OCI-LY3 (cell line): ENCODE measurements at regions not wholly inside any gene's neighbourhood (a gene's known extent, or its start where the extent isn't known, plus 50 kb on each side); places are given as distances from the start of the nearest gene placed in this dataset.

Experiments
- H2AFZ ChIP-seq: fragments of 200-600, 300-600 bp; shearing (Covaris generic); 2 replicates; pipeline ENCODE4 v1.6.0; 2014; ENCODE audit warnings: antibody characterized with exemption, low read depth, low read length
- H3K27ac ChIP-seq: fragments of 200-600, 300-600 bp; sonication (generic); 2 replicates; pipeline ENCODE4 v1.5.1; 2014; ENCODE audit warnings: mild to moderate bottlenecking, low read length, moderate library complexity, mixed read lengths
- H3K27me3 ChIP-seq: fragments of 200-600, 300-600 bp; sonication (generic); 2 replicates; pipeline ENCODE4 v1.6.1; 2014; ENCODE audit warnings: low read depth, low read length, mixed read lengths
- H3K36me3 ChIP-seq: fragments of 200-600, 300-600 bp; sonication (generic); replicated peaks from 2 replicates; pipeline ENCODE3; 2014; ENCODE audit warnings: low read depth, low read length, mixed read lengths
- H3K4me1 ChIP-seq: fragments of 300-600, 200-600 bp; sonication (generic); 2 replicates; pipeline ENCODE4 v1.6.1; 2014; ENCODE audit warnings: low read length, mixed read lengths
- H3K4me2 ChIP-seq: fragments of 200-600, 300-600 bp; sonication (generic); 2 replicates; pipeline ENCODE4 v1.6.1; 2014; ENCODE audit warnings: low read length, mixed read lengths
- H3K4me3 ChIP-seq: fragments of 300-600, 200-600 bp; sonication (generic); 2 replicates; pipeline ENCODE4 v1.5.1; 2014; ENCODE audit warnings: antibody characterized with exemption, mild to moderate bottlenecking, low read length, moderate library complexity
- H3K79me2 ChIP-seq: fragments of 300-600, 200-600 bp; shearing (Covaris generic); 2 replicates; pipeline ENCODE4 v1.6.1; 2014; ENCODE audit warnings: mild to moderate bottlenecking, low read length, mixed read lengths
- H3K9ac ChIP-seq: fragments of 300-600, 200-600 bp; shearing (Covaris generic); 2 replicates; pipeline ENCODE4 v1.6.0; 2014; ENCODE audit warnings: mild to moderate bottlenecking, low read length, moderate library complexity
- H3K9me3 ChIP-seq: fragments of 200-600, 300-600 bp; shearing (Covaris generic); 2 replicates; pipeline ENCODE4 v1.6.1; 2014; ENCODE audit warnings: low read length, mixed read lengths; ENCODE audit not compliant: insufficient read depth
- H4K20me1 ChIP-seq: fragments of 200-600, 300-600 bp; sonication (generic); 2 replicates; pipeline ENCODE4 v1.6.1; 2016; ENCODE audit warnings: low read length, mixed read lengths; ENCODE audit not compliant: insufficient read depth
- EZH2phosphoT487 ChIP-seq: fragments of 200-600 bp; shearing (Covaris generic); IDR thresholded peaks from 2 replicates; pipeline ENCODE4 v1.6.1; 2018; ENCODE audit warnings: antibody characterized with exemption, mixed run types, low read depth
- TF ChIP-seq, protein P1 (sequence below): fragments of 200-600, 300-600 bp; sonication (generic); IDR thresholded peaks from 2 replicates; pipeline ENCODE4 v1.5.1; 2014; ENCODE audit warnings: antibody characterized with exemption, low read length, low read depth

DNA sequence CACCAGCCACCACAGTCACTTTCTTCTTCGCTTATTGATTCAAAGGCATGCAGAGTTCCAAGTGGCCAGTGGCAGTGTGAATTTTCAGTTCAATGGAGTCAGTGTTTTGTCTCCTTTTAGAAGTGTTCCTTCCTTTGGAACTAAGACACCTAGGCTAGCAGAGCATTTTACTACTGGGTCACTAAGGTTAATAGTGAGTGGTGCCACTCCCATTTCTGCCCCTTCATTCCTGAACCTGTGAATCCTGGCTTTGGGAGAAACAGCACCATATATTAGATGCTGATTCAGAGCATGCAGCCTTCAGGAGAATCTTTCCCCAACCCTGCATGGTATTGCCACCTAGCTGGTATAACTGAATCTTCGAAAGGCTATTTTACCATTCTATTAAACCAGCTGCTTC, 312.7 kb downstream of the HRH4 start:
- Histone ChIP-seq H3K4me1 (no peaks in the 10 kb centered on the region), H3K27me3 (no peaks in the 10 kb centered on the region), H2AFZ (no peak overlapping the region), H3K4me2 (no peak overlapping the region), H3K4me3 (no peak overlapping the region), H3K27ac (no peak overlapping the region), H3K9ac (no peak overlapping the region), H4K20me1 (no peaks in the 10 kb centered on the region), H3K79me2 (no peaks in the 10 kb centered on the region), H3K9me3 (no peaks in the 10 kb centered on the region), H3K36me3 (no peaks in the 10 kb centered on the region)
- TF ChIP-seq, protein P1, sequence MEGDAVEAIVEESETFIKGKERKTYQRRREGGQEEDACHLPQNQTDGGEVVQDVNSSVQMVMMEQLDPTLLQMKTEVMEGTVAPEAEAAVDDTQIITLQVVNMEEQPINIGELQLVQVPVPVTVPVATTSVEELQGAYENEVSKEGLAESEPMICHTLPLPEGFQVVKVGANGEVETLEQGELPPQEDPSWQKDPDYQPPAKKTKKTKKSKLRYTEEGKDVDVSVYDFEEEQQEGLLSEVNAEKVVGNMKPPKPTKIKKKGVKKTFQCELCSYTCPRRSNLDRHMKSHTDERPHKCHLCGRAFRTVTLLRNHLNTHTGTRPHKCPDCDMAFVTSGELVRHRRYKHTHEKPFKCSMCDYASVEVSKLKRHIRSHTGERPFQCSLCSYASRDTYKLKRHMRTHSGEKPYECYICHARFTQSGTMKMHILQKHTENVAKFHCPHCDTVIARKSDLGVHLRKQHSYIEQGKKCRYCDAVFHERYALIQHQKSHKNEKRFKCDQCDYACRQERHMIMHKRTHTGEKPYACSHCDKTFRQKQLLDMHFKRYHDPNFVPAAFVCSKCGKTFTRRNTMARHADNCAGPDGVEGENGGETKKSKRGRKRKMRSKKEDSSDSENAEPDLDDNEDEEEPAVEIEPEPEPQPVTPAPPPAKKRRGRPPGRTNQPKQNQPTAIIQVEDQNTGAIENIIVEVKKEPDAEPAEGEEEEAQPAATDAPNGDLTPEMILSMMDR = no peak
- no peak for TF ChIP-seq EZH2phosphoT487

DNA sequence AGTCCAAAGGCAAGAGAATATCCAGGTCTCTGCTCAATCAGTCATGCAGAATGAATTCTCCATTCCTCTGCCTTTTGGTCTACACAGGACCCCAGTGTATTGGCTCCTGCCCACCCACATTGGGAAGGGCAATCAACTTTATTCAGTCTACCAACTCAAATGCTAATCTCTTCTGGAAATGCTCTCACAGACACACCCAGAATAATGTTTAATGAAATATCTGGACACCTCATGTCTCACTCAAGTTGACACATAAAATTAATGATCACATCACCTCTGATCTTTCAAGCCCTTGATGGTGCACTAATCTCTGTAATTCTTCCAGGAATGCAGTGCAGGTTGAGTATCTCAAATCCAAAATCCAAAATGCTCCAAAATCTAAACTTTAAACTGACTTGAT, 315.6 kb downstream of the HRH4 start:
- H3K79me2 ChIP-seq = no peaks in the 10 kb centered on the region
- H3K36me3 ChIP-seq = no peaks in the 10 kb centered on the region
- no peak overlapping the region for H3K4me3 ChIP-seq
- H3K4me1 ChIP-seq = no peaks in the 10 kb centered on the region
- H2AFZ ChIP-seq = no peak overlapping the region
- H3K9me3 ChIP-seq = no peaks in the 10 kb centered on the region
- no peak overlapping the region for H3K9ac ChIP-seq
- no peaks in the 10 kb centered on the region for H4K20me1 ChIP-seq
- H3K27me3 ChIP-seq = no peaks in the 10 kb centered on the region
- no peak for TF ChIP-seq EZH2phosphoT487
- TF ChIP-seq, protein P1 = no peak
- no peak overlapping the region for H3K27ac ChIP-seq
- H3K4me2 ChIP-seq = no peak overlapping the region

DNA sequence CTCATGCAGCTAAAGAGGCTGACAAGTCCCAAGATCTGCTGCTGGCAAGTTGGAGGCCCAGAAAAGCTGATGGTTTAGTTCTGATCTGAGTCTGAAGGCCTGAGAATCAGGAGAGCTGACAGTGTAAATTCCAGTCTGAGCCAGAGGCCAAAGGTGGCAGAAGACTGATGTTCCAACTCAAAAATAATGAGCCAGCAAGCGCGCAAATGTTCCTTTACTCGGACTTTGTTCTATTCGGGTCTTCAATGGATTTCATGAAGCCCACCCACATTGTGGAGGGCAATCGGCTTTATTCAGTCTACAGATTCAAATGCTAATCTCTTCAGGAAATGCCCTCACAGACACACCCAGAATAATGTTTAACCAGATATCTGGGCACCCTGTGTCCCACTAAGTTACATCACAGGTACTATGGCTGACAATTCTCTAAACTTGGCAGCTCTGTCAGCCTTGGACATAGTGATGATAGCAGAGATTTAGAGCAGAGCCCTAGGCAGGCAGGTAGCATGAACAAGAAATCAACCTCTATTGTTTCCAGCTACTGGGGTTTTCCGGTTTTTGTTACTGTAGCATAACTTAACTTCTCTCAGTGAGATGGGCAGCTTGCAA, 318.5 kb downstream of the HRH4 start:
- Histone ChIP-seq H4K20me1 (no peaks in the 10 kb centered on the region), H3K79me2 (no peaks in the 10 kb centered on the region), H3K9me3 (no peaks in the 10 kb centered on the region), H3K36me3 (no peaks in the 10 kb centered on the region), H3K27ac (no peak overlapping the region), H3K4me2 (no peak overlapping the region), H3K9ac (no peak overlapping the region), H3K4me1 (no peaks in the 10 kb centered on the region), H2AFZ (no peak overlapping the region), H3K27me3 (peaks cover 5% of the 10 kb centered on the region; the same call in 1 of the 2 replicates), H3K4me3 (no peak overlapping the region)
- TF ChIP-seq EZH2phosphoT487 = no peak
- TF ChIP-seq, protein P1 = no peak

DNA sequence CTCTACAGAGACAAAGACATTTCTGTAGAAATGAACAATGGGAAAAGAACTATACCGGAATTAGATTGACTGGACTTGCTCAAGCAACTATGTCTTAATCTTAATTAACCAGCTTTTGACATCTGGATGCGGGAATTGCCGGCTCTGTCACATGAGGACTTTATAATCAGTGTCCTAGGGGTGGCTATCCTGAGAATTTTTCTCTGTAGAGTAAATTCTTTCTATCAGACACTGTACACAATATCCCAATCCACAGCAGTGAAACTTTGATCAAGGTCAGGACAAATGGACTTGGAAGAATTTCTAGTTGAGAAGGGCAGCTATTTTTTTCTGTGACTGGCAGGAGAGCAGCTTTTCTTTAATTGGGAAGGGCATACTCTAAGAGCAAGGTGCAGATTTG, 322.1 kb downstream of the HRH4 start:
- Histone ChIP-seq H3K9me3 (no peaks in the 10 kb centered on the region), H3K4me3 (no peak overlapping the region), H3K27me3 (peaks cover 5% of the 10 kb centered on the region; the same call in 1 of the 2 replicates), H2AFZ (no peak overlapping the region), H3K9ac (no peak overlapping the region), H4K20me1 (no peaks in the 10 kb centered on the region), H3K4me2 (no peak overlapping the region), H3K36me3 (no peaks in the 10 kb centered on the region), H3K27ac (no peak overlapping the region), H3K79me2 (no peaks in the 10 kb centered on the region), H3K4me1 (no peaks in the 10 kb centered on the region)
- no peak for TF ChIP-seq EZH2phosphoT487
- TF ChIP-seq, protein P1 = no peak
